Lung (tissue), 11 donors: ENCODE measurements at regions not wholly inside any gene's neighbourhood (a gene's known extent, or its start where the extent isn't known, plus 50 kb on each side); places are given as distances from the start of the nearest gene placed in this dataset.

Source experiments
- ATAC-seq: fragments of 200-7000 bp; cut with Tn5 transposase; one replicate; pipeline ENCODE4 v1.9.1; 2020; ENCODE audit warnings: moderate number of reproducible peaks; ENCODE audit not compliant: insufficient read depth, low FRiP score
- DNase-seq, 3 donors: peaks; one replicate each; pipeline ENCODE4 v3.0.0-alpha.2; 2013 to 2017
- H3K27ac ChIP-seq, 2 donors: one replicate each; pipeline ENCODE4 v1.5.1; 2013; ENCODE audit warnings: mild to moderate bottlenecking in 2 of 2, moderate library complexity in 2 of 2, control low read depth in 1 of 2, inconsistent platforms in 1 of 2, low read depth in 1 of 2, low read length in 1 of 2
- H3K27me3 ChIP-seq, 3 donors: one replicate each; pipeline ENCODE4 v1.5.1; 2013; ENCODE audit warnings: low read length in 2 of 3; ENCODE audit not compliant: control insufficient read depth in 3 of 3, insufficient read depth in 3 of 3
- H3K36me3 ChIP-seq, 4 donors: one replicate each; pipeline ENCODE4 v1.5.1; 2013; ENCODE audit warnings: low read length in 4 of 4, mild to moderate bottlenecking in 1 of 4, moderate library complexity in 1 of 4; ENCODE audit not compliant: control insufficient read depth in 4 of 4, insufficient read depth in 4 of 4
- H3K4me1 ChIP-seq, 5 donors: one replicate each; pipeline ENCODE4 v1.5.1; 2013; ENCODE audit warnings: low read length in 5 of 5, mild to moderate bottlenecking in 2 of 5, moderate library complexity in 1 of 5; ENCODE audit not compliant: control insufficient read depth in 5 of 5, insufficient read depth in 5 of 5
- H3K4me3 ChIP-seq: one replicate; pipeline ENCODE4 v1.5.1; 2013; ENCODE audit warnings: mild to moderate bottlenecking, control low read depth, moderate library complexity
- H3K9ac ChIP-seq, 2 donors: one replicate each; pipeline ENCODE4 v1.5.1; 2013; ENCODE audit warnings: low read length in 2 of 2, control low read depth in 1 of 2; ENCODE audit not compliant: insufficient read depth in 1 of 2
- H3K9me3 ChIP-seq, 4 donors: one replicate each; pipeline ENCODE4 v1.5.1; 2013; ENCODE audit warnings: low read length in 3 of 4, mild to moderate bottlenecking in 1 of 4, moderate library complexity in 1 of 4; ENCODE audit not compliant: control insufficient read depth in 4 of 4, insufficient read depth in 3 of 4
- CTCF ChIP-seq: IDR thresholded peaks from 2 replicates; pipeline ENCODE4 v1.5.1; 2012; ENCODE audit warnings: mild to moderate bottlenecking; ENCODE audit errors: control extremely low read depth, extremely low read depth
- WGBS, 2 donors: extraction: QIAGEN DNeasy Blood & Tissue Kit; methylation state at CpG; one replicate each; pipeline ENCODE4 v1.1.7; 2013; 5-methylcytosine and 5-hydroxymethylcytosine counted together
- donor health status: control.
- donor health status: control.
- donor health status: Bipolar disorder and iron deficiency.
- donor health status: healthy.
- donor health status: DM: yes; HTN: yes; CAD: no.

GRCh38 chr6:98037571-98037970 lies 754.6 kb upstream of the MMS22L start:
- H3K36me3 ChIP-seq, result no peaks in the 10 kb centered on the region
- WGBS, 2 donors, result 57 to 59% methylated on average over 6 of the region's 6 CpGs
- no peak overlapping the region for H3K4me3 ChIP-seq
- H3K9me3 ChIP-seq, result no peaks in the 10 kb centered on the region
- DNase-seq (no peak), ATAC-seq (no peak)
- no peaks in the 10 kb centered on the region for H3K27me3 ChIP-seq
- TF ChIP-seq CTCF, result no peak
- H3K4me1 ChIP-seq, result peaks cover 0 to 4% (median 0%) of the 10 kb centered on the region in 5 donors
- no peak overlapping the region for H3K9ac ChIP-seq
- H3K27ac ChIP-seq, result no peak overlapping the region

GRCh38 chr6:98039443-98039842 lies 756.4 kb upstream of the MMS22L start:
- Histone ChIP-seq H3K4me1 (peaks cover 0 to 4% (median 0%) of the 10 kb centered on the region in 5 donors), H3K4me3 (no peak overlapping the region), H3K9ac (no peak overlapping the region), H3K36me3 (no peaks in the 10 kb centered on the region), H3K27ac (no peak overlapping the region), H3K9me3 (no peaks in the 10 kb centered on the region), H3K27me3 (no peaks in the 10 kb centered on the region)
- DNase-seq (no peak), ATAC-seq (no peak)
- 41 to 48% methylated on average over 5 of the region's 5 CpGs for WGBS, 2 donors
- no peak for TF ChIP-seq CTCF

GRCh38 chr6:98039904-98040607 lies 757.0 kb upstream of the MMS22L start:
- ATAC-seq (no peak), DNase-seq (peak in 2 of 3 donors; percentile 18 to 25)
- WGBS, 2 donors, result 25 to 26% methylated on average over 3 of the region's 3 CpGs
- Histone ChIP-seq H3K4me1 (peaks cover 0 to 4% (median 0%) of the 10 kb centered on the region in 5 donors), H3K27ac (no peak overlapping the region), H3K4me3 (no peak overlapping the region), H3K9me3 (no peaks in the 10 kb centered on the region), H3K27me3 (no peaks in the 10 kb centered on the region), H3K9ac (no peak overlapping the region), H3K36me3 (no peaks in the 10 kb centered on the region)
- TF ChIP-seq CTCF, result no peak

- Histone ChIP-seq H3K36me3 (no peaks in the 10 kb centered on the region), H3K27ac (no peak overlapping the region), H3K4me1 (peaks cover 0 to 4% (median 0%) of the 10 kb centered on the region in 5 donors), H3K4me3 (no peak overlapping the region), H3K9ac (no peak overlapping the region), H3K9me3 (no peaks in the 10 kb centered on the region), H3K27me3 (no peaks in the 10 kb centered on the region)
- ATAC-seq (no peak), DNase-seq (no peak)
- no peak for TF ChIP-seq CTCF
Observed at GRCh38 chr6:98041056-98041455, 758.0 kb upstream of the MMS22L start.
